ENCODE measurements at regions not wholly inside any gene's neighbourhood (a gene's known extent, or its start where the extent isn't known, plus 50 kb on each side); places are given as distances from the start of the nearest gene placed in this dataset.
A peak's percentile ranks its signal among the peaks of the same experiment; 100 is the strongest.
"Not testable (repeated sequence)": the region's sequence is repeated elsewhere in the genome, so short reads cannot be mapped to it uniquely, and the experiment has no call there.

GRCh38 chr1:67500413-67500959 is 70.3 kb upstream of the SERBP1 start:
- no peaks in the 10 kb centered on the region for H3K27me3 ChIP-seq
- H3K36me3 ChIP-seq: no peaks in the 10 kb centered on the region
- DNase-seq (peak; percentile 69 to 89 (median 81)), ATAC-seq (peak; percentile 89 to 98 (median 94))
- no peak overlapping the region for H3K27ac ChIP-seq
- TF ChIP-seq, protein P1, sequence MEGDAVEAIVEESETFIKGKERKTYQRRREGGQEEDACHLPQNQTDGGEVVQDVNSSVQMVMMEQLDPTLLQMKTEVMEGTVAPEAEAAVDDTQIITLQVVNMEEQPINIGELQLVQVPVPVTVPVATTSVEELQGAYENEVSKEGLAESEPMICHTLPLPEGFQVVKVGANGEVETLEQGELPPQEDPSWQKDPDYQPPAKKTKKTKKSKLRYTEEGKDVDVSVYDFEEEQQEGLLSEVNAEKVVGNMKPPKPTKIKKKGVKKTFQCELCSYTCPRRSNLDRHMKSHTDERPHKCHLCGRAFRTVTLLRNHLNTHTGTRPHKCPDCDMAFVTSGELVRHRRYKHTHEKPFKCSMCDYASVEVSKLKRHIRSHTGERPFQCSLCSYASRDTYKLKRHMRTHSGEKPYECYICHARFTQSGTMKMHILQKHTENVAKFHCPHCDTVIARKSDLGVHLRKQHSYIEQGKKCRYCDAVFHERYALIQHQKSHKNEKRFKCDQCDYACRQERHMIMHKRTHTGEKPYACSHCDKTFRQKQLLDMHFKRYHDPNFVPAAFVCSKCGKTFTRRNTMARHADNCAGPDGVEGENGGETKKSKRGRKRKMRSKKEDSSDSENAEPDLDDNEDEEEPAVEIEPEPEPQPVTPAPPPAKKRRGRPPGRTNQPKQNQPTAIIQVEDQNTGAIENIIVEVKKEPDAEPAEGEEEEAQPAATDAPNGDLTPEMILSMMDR (IDR thresholded peaks at IDR 0.05): peak; percentile 94 to 99 (median 98)
- no peak for TF ChIP-seq POLR2A (IDR thresholded peaks at IDR 0.05)
- no peak overlapping the region for H3K4me3 ChIP-seq
- intact Hi-C loops (cut with DNase I): loop anchor here (1.0 to 10.0 kb wide), 9 partner anchors 153 to 736 kb away; no protein-coding TSS in a partner anchor
- 1 to 3% (median 2%) methylated on average over 16 to 18 of the region's 18 CpGs for WGBS, 4 donors
- H3K9me3 ChIP-seq: no peaks in the 10 kb centered on the region
- peaks cover 0 to 3% (median 0%) of the 10 kb centered on the region in 12 donors for H3K4me1 ChIP-seq

- DNase-seq (no peak), ATAC-seq (no peak)
- intact Hi-C loops (cut with DNase I): loop anchor here (5.0 to 10.0 kb wide), 6 partner anchors 157 to 739 kb away; no protein-coding TSS in a partner anchor
- no peaks in the 10 kb centered on the region for H3K36me3 ChIP-seq
- H3K9me3 ChIP-seq: no peaks in the 10 kb centered on the region
- peaks cover 0 to 3% (median 0%) of the 10 kb centered on the region in 12 donors for H3K4me1 ChIP-seq
- H3K27ac ChIP-seq: no peak overlapping the region
- WGBS, 4 donors: 75 to 86% (median 80%) methylated on average over 2 of the region's 2 CpGs
- no peaks in the 10 kb centered on the region for H3K27me3 ChIP-seq
- TF ChIP-seq, protein P1 (IDR thresholded peaks at IDR 0.05): no peak
- TF ChIP-seq POLR2A (IDR thresholded peaks at IDR 0.05): no peak
- H3K4me3 ChIP-seq: no peak overlapping the region
These were observed 73.8 kb upstream of the SERBP1 start for GRCh38 chr1:67503974-67504373.

- intact Hi-C loops (cut with DNase I); DNase-seq; ATAC-seq; H3K4me1 ChIP-seq; H3K27ac ChIP-seq; H3K4me3 ChIP-seq; H3K36me3 ChIP-seq; H3K27me3 ChIP-seq: not testable (repeated sequence)
- H3K9me3 ChIP-seq: peaks cover 0 to 12% (median 0%) of the 10 kb centered on the region in 12 donors
- 80 to 86% (median 85%) methylated on average over 10 to 11 of the region's 11 CpGs for whole genome bisulfite sequencing, 4 donors
These were observed 83.4 kb upstream of the SERBP1 start for GRCh38 chr1:67513392-67514294.

DNA sequence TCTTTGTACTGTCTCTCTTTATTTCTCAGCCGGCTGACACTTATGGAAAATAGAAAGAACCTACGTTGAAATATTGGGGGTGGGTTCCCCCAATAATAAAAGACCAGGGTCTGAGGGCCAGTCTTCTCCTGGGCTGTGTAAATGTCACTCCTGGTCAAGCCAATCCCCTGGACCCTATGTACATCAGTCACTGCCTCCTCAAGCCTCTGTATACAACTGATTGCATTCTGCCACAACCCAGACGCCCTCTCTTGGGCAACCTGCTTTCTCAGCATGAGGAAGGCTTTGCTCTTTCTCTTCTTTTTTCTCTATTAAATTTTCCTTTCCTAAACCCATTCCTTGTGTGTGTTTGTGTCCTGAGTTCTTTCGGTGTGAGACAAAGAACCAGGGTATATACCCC is 84.1 kb upstream of the SERBP1 start:
- ATAC-seq (no peak), DNase-seq (no peak)
- no peaks in the 10 kb centered on the region for H3K36me3 ChIP-seq
- no peak overlapping the region for H3K27ac ChIP-seq
- WGBS, 4 donors: 77 to 92% (median 82%) methylated on average over 4 of the region's 4 CpGs
- H3K9me3 ChIP-seq: peaks cover 0 to 12% (median 0%) of the 10 kb centered on the region in 12 donors
- TF ChIP-seq, protein P1 (IDR thresholded peaks at IDR 0.05): no peak
- no peak for TF ChIP-seq POLR2A (IDR thresholded peaks at IDR 0.05)
- H3K4me3 ChIP-seq: no peak overlapping the region
- no peaks in the 10 kb centered on the region for H3K4me1 ChIP-seq
- H3K27me3 ChIP-seq: no peaks in the 10 kb centered on the region
- intact Hi-C loops (cut with DNase I): no loop called here

Data from heart left ventricle (tissue), 16 donors.